H9 (cell line): ENCODE measurements at regions not wholly inside any gene's neighbourhood (a gene's known extent, or its start where the extent isn't known, plus 50 kb on each side); places are given as distances from the start of the nearest gene placed in this dataset.

ENCODE experiments used
- DNase-seq: peaks from one replicate; pipeline ENCODE4 v3.0.0-alpha.2; 2017
- H2AFZ ChIP-seq: one replicate; pipeline ENCODE4 v1.6.1; 2013; ENCODE audit warnings: mild to moderate bottlenecking, low read length, control low read depth, moderate library complexity
- H2AK5ac ChIP-seq: 2 replicates; pipeline ENCODE4 v1.6.1; 2013; ENCODE audit warnings: low read length, control low read depth, mixed read lengths; ENCODE audit not compliant: insufficient read length
- H2BK120ac ChIP-seq: one replicate; pipeline ENCODE4 v1.6.1; 2013; ENCODE audit warnings: low read depth, mild to moderate bottlenecking, low read length, control low read depth, inconsistent platforms; ENCODE audit not compliant: poor library complexity, severe bottlenecking
- H2BK12ac ChIP-seq: 2 replicates; pipeline ENCODE4 v1.6.1; 2013; ENCODE audit warnings: low read length, control low read depth, mixed read lengths, low read depth; ENCODE audit not compliant: insufficient read length
- H2BK15ac ChIP-seq: 2 replicates; pipeline ENCODE4 v1.6.1; 2013; ENCODE audit warnings: low read depth, low read length, control low read depth
- H2BK20ac ChIP-seq: one replicate; pipeline ENCODE4 v1.6.1; 2013; ENCODE audit warnings: low read depth, mild to moderate bottlenecking, low read length, control low read depth, inconsistent platforms; ENCODE audit not compliant: poor library complexity, severe bottlenecking
- H2BK5ac ChIP-seq: 2 replicates; pipeline ENCODE4 v1.6.1; 2013; ENCODE audit warnings: low read length, control low read depth, mixed read lengths; ENCODE audit not compliant: insufficient read length
- H3K14ac ChIP-seq: 2 replicates; pipeline ENCODE4 v1.6.1; 2013; ENCODE audit warnings: low read length, control low read depth; ENCODE audit not compliant: insufficient read depth
- H3K18ac ChIP-seq: 2 replicates; pipeline ENCODE4 v1.6.1; 2013; ENCODE audit warnings: low read depth, mild to moderate bottlenecking, mixed read lengths, low read length, control low read depth; ENCODE audit not compliant: insufficient read length
- H3K23ac ChIP-seq: 2 replicates; pipeline ENCODE4 v1.6.1; 2013; ENCODE audit warnings: low read length, control low read depth, mixed read lengths, low read depth; ENCODE audit not compliant: insufficient read length
- H3K23me2 ChIP-seq: 2 replicates; pipeline ENCODE4 v1.6.1; 2013; ENCODE audit warnings: low read depth, mild to moderate bottlenecking, mixed read lengths, low read length, control low read depth; ENCODE audit not compliant: insufficient read length, poor library complexity, severe bottlenecking
- H3K27ac ChIP-seq: 2 replicates; pipeline ENCODE4 v1.5.1; 2013; ENCODE audit warnings: low read length, control low read depth, mixed read lengths, low read depth; ENCODE audit not compliant: insufficient read length
- H3K27me3 ChIP-seq: 2 replicates; pipeline ENCODE4 v1.6.1; 2013; ENCODE audit warnings: low read length, control low read depth, inconsistent platforms; ENCODE audit not compliant: insufficient read depth
- H3K4ac ChIP-seq: 2 replicates; pipeline ENCODE4 v1.6.1; 2013; ENCODE audit warnings: low read depth, mild to moderate bottlenecking, control low read depth, inconsistent platforms, low read length, moderate library complexity
- H3K4me1 ChIP-seq: 2 replicates; pipeline ENCODE4 v1.6.1; 2013; ENCODE audit warnings: low read length, control low read depth, inconsistent platforms; ENCODE audit not compliant: insufficient read depth
- H3K4me2 ChIP-seq: 2 replicates; pipeline ENCODE4 v1.6.1; 2013; ENCODE audit warnings: low read length, control low read depth, mixed read lengths; ENCODE audit not compliant: insufficient read length, insufficient read depth
- H3K56ac ChIP-seq: 2 replicates; pipeline ENCODE4 v1.6.1; 2013; ENCODE audit warnings: low read depth, mild to moderate bottlenecking, mixed read lengths, low read length, control low read depth; ENCODE audit not compliant: insufficient read length
- H3K79me1 ChIP-seq: 2 replicates; pipeline ENCODE4 v1.6.1; 2013; ENCODE audit warnings: low read depth, mild to moderate bottlenecking, moderate library complexity, low read length, control low read depth, inconsistent platforms; ENCODE audit not compliant: insufficient read depth, poor library complexity, severe bottlenecking
- H3K79me2 ChIP-seq: 2 replicates; pipeline ENCODE4 v1.6.1; 2013; ENCODE audit warnings: low read length, control low read depth, inconsistent platforms; ENCODE audit not compliant: insufficient read depth
- H3K9ac ChIP-seq: 2 replicates; pipeline ENCODE4 v1.6.1; 2013; ENCODE audit warnings: low read length, control low read depth, mixed read lengths; ENCODE audit not compliant: insufficient read length; ENCODE audit errors: extremely low read depth
- H3K9me3 ChIP-seq: one replicate; pipeline ENCODE4 v1.6.1; 2013; ENCODE audit warnings: low read depth, low read length, inconsistent platforms; ENCODE audit not compliant: control insufficient read depth
- H3T11ph ChIP-seq: one replicate; pipeline ENCODE4 v1.6.1; 2013; ENCODE audit warnings: mild to moderate bottlenecking, low read length, control low read depth, inconsistent platforms
- H4K20me1 ChIP-seq: one replicate; pipeline ENCODE4 v1.6.1; 2013; ENCODE audit not compliant: control insufficient read depth, insufficient read length, insufficient read depth
- H4K5ac ChIP-seq: 2 replicates; pipeline ENCODE4 v1.6.1; 2013; ENCODE audit warnings: low read depth, mild to moderate bottlenecking, mixed read lengths, low read length, control low read depth; ENCODE audit not compliant: insufficient read length
- H4K8ac ChIP-seq: replicated peaks from 2 replicates; pipeline ENCODE4 v1.6.1; 2013; ENCODE audit warnings: low read length, control low read depth, mixed read lengths, low read depth; ENCODE audit not compliant: insufficient read length
- H4K91ac ChIP-seq: 2 replicates; pipeline ENCODE4 v1.6.1; 2013; ENCODE audit warnings: low read depth, mild to moderate bottlenecking, moderate library complexity, mixed read lengths, low read length, control low read depth; ENCODE audit not compliant: insufficient read length
- H3K27ac Mint-ChIP-seq, 3 experiments: 2 replicates in 2 of 3; 3 replicates in 1 of 3; pipeline ENCODE4 v1.8.0; 2020 to 2021; ENCODE audit warnings: mixed read lengths in 3 of 3, mild to moderate bottlenecking in 1 of 3, moderate library complexity in 1 of 3
- H3K27me3 Mint-ChIP-seq: 2 replicates; pipeline ENCODE4 v1.8.0; 2021; ENCODE audit warnings: low read depth, mild to moderate bottlenecking, moderate library complexity, mixed read lengths
- H3K36me3 Mint-ChIP-seq, 3 experiments: 2 replicates in 2 of 3; 3 replicates in 1 of 3; pipeline ENCODE4 v1.8.0; 2020 to 2021; ENCODE audit warnings: low read depth in 3 of 3, mixed read lengths in 3 of 3; ENCODE audit not compliant: insufficient read depth in 1 of 3
- H3K4me1 Mint-ChIP-seq, 2 experiments: 2 replicates each; pipeline ENCODE4 v1.8.0; 2020; ENCODE audit warnings: mixed read lengths in 2 of 2
- H3K4me3 Mint-ChIP-seq, 2 experiments: 2 replicates in 1 of 2; 3 replicates in 1 of 2; pipeline ENCODE4 v1.8.0; 2020 to 2021; ENCODE audit warnings: mild to moderate bottlenecking in 2 of 2, mixed read lengths in 2 of 2, moderate library complexity in 1 of 2
- H3K9me3 Mint-ChIP-seq, 2 experiments: 2 replicates in 1 of 2; 3 replicates in 1 of 2; pipeline ENCODE4 v1.8.0; 2020; ENCODE audit warnings: mild to moderate bottlenecking in 2 of 2, mixed read lengths in 2 of 2, moderate library complexity in 1 of 2
- CTCF ChIP-seq: fragments of 200-600 bp; sonication (generic); conservative IDR thresholded peaks from 3 replicates; pipeline ENCODE4 v1.8.0; 2021; ENCODE audit warnings: antibody characterized with exemption, mild to moderate bottlenecking
- WGBS: extraction: QIAGEN DNeasy Blood & Tissue Kit; methylation state at CpG from one replicate; pipeline ENCODE4 v1.1.7; 2013; ENCODE audit warnings: missing lambda C conversion rate, low lambda C conversion rate, mixed read lengths; ENCODE audit not compliant: insufficient read length; ENCODE audit errors: extremely low coverage; 5-methylcytosine and 5-hydroxymethylcytosine counted together

DNA sequence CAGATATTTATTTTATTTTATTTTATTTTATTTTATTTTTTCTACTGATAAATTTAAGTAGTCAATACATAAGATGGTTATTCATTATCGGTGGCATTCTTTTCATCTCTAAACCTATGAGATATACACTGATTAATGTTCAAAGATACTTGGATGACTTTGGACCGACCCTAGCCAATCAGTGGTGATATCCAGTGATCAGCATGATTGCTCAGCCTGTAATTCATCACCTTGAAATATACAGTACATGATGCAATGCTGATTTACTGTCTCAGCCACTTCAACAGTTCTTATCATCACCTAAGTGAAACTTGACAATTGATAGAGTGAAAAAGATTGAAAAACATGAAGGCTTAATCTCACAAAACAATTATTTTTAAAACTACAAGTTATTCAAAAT lies 1651.0 kb downstream of the REEP3 start:
- TF ChIP-seq CTCF: no peak
- Histone ChIP-seq H3K79me1 (no peaks in the 10 kb centered on the region), H3K23ac (no peak overlapping the region), H3K27me3 (no peaks in the 10 kb centered on the region), H3K9ac (no peak overlapping the region), H3K18ac (no peak overlapping the region), H2BK15ac (no peak overlapping the region), H2BK20ac (no peak overlapping the region), H3K79me2 (no peaks in the 10 kb centered on the region), H3K56ac (no peak overlapping the region), H3K23me2 (no peaks in the 10 kb centered on the region), H3K4me2 (no peak overlapping the region), H4K20me1 (no peaks in the 10 kb centered on the region), H2BK12ac (no peak overlapping the region), H2BK5ac (no peak overlapping the region), H4K5ac (no peak overlapping the region), H3K27ac (no peak overlapping the region), H2BK120ac (no peak overlapping the region), H4K91ac (no peak overlapping the region), H2AFZ (no peak overlapping the region), H3K9me3 (no peaks in the 10 kb centered on the region), H3K14ac (no peak overlapping the region), H3T11ph (no peak overlapping the region), H3K4ac (no peak overlapping the region), H4K8ac (no peak overlapping the region), H3K4me1 (no peaks in the 10 kb centered on the region), H2AK5ac (no peak overlapping the region)
- DNase-seq: no peak
- no peaks in the 10 kb centered on the region for H3K27me3 Mint-ChIP-seq
- no peak overlapping the region for H3K4me3 Mint-ChIP-seq
- H3K36me3 Mint-ChIP-seq: no peaks in the 10 kb centered on the region
- no peak overlapping the region for H3K27ac Mint-ChIP-seq
- peaks cover 0 to 3% of the 10 kb centered on the region in 2 experiments; a peak in 3 of 5 replicates for H3K9me3 Mint-ChIP-seq
- WGBS: no CpG with 5 or more reads among the region's 2 CpGs
- H3K4me1 Mint-ChIP-seq: no peaks in the 10 kb centered on the region
